ENCODE measurements at regions not wholly inside any gene's neighbourhood (a gene's known extent, or its start where the extent isn't known, plus 50 kb on each side); places are given as distances from the start of the nearest gene placed in this dataset.

GRCh38 chr12:43261701-43262100 is 290.3 kb downstream of the ADAMTS20 start:
- TF ChIP-seq CTCF (IDR thresholded peaks at IDR 0.05) = no peak
- TF ChIP-seq POLR2A (IDR thresholded peaks at IDR 0.05) = no peak
